ENCODE measurements at regions not wholly inside any gene's neighbourhood (a gene's known extent, or its start where the extent isn't known, plus 50 kb on each side); places are given as distances from the start of the nearest gene placed in this dataset.
A peak's percentile ranks its signal among the peaks of the same experiment; 100 is the strongest.

- H3K27me3 ChIP-seq = no peaks in the 10 kb centered on the region
- no peaks in the 10 kb centered on the region for H3K4me1 ChIP-seq
- intact Hi-C loops (cut with DNase I; ENCODE audit: low total_unique reads) = no loop called here
- 65 to 78% methylated on average over 2 of the region's 2 CpGs for WGBS, 2 donors
- no peak overlapping the region for H3K27ac ChIP-seq
- H3K9me3 ChIP-seq = no peaks in the 10 kb centered on the region
- no peaks in the 10 kb centered on the region for H3K36me3 ChIP-seq (ENCODE audit: low read depth, missing control alignments)
- DNase-seq = no peak
- TF ChIP-seq CTCF (IDR thresholded peaks at IDR 0.05) = no peak
- no peak for TF ChIP-seq POLR2A (IDR thresholded peaks at IDR 0.05)
- H3K4me3 ChIP-seq = no peak overlapping the region
Measured at GRCh38 chr14:21863289-21863688, 189.7 kb upstream of the OR4E1 start.

- Histone ChIP-seq H3K27me3 (no peaks in the 10 kb centered on the region), H3K36me3 (ENCODE audit: low read depth, missing control alignments) (no peaks in the 10 kb centered on the region), H3K27ac (no peak overlapping the region), H3K9me3 (no peaks in the 10 kb centered on the region), H3K4me1 (no peaks in the 10 kb centered on the region), H3K4me3 (no peak overlapping the region)
- no peak for DNase-seq
- 89 to 90% methylated on average over 4 of the region's 4 CpGs for WGBS, 2 donors
- intact Hi-C loops (cut with DNase I; ENCODE audit: low total_unique reads) = no loop called here
- no peak for TF ChIP-seq POLR2A (IDR thresholded peaks at IDR 0.05)
- TF ChIP-seq CTCF (IDR thresholded peaks at IDR 0.05) = no peak
Measured at GRCh38 chr14:21861153-21861552, 187.5 kb upstream of the OR4E1 start.

GRCh38 chr14:21860172-21860571 lies 186.6 kb upstream of the OR4E1 start:
- peak; percentile 32 for DNase-seq
- 70 to 71% methylated on average over 3 of the region's 3 CpGs for WGBS, 2 donors
- Histone ChIP-seq H3K4me1 (no peaks in the 10 kb centered on the region), H3K27ac (no peak overlapping the region), H3K36me3 (ENCODE audit: low read depth, missing control alignments) (no peaks in the 10 kb centered on the region), H3K9me3 (no peaks in the 10 kb centered on the region), H3K27me3 (no peaks in the 10 kb centered on the region), H3K4me3 (no peak overlapping the region)
- peak in 2 of 3 experiments; percentile 43 to 51 for TF ChIP-seq CTCF (IDR thresholded peaks at IDR 0.05)
- no peak for TF ChIP-seq POLR2A (IDR thresholded peaks at IDR 0.05)
- intact Hi-C loops (cut with DNase I; ENCODE audit: low total_unique reads) = no loop called here

GRCh38 chr14:21852775-21853174 lies 179.2 kb upstream of the OR4E1 start:
- 66 to 73% methylated on average over 3 of the region's 3 CpGs for WGBS, 2 donors
- H3K36me3 ChIP-seq (ENCODE audit: low read depth, missing control alignments) = no peaks in the 10 kb centered on the region

More at GRCh38 chr14:21852775-21853174, 179.2 kb upstream of the OR4E1 start:
- DNase-seq = no peak
- TF ChIP-seq POLR2A (IDR thresholded peaks at IDR 0.05) = no peak
- no peak for TF ChIP-seq CTCF (IDR thresholded peaks at IDR 0.05)
- Histone ChIP-seq H3K9me3 (no peaks in the 10 kb centered on the region), H3K27me3 (no peaks in the 10 kb centered on the region), H3K4me1 (no peaks in the 10 kb centered on the region), H3K4me3 (no peak overlapping the region), H3K27ac (no peak overlapping the region)
- intact Hi-C loops (cut with DNase I; ENCODE audit: low total_unique reads) = no loop called here
